SU-DHL-6 (cell line): ENCODE measurements at regions not wholly inside any gene's neighbourhood (a gene's known extent, or its start where the extent isn't known, plus 50 kb on each side); places are given as distances from the start of the nearest gene placed in this dataset.

Experiments
- EZH2phosphoT487 ChIP-seq: fragments of 200-600 bp; sonication (generic), shearing (Covaris generic); conservative IDR thresholded peaks from 2 replicates; pipeline ENCODE4 v1.6.1; 2018; ENCODE audit warnings: mild to moderate bottlenecking, antibody characterized with exemption, low read length, moderate library complexity, mixed read lengths
- TF ChIP-seq, protein P1 (sequence below): fragments of 200-600 bp; sonication (generic); IDR thresholded peaks from one replicate; pipeline ENCODE4 v1.5.1; 2017; ENCODE audit warnings: antibody characterized with exemption, mild to moderate bottlenecking, low read length, moderate library complexity; ENCODE audit not compliant: insufficient read depth, poor library complexity, severe bottlenecking

DNA sequence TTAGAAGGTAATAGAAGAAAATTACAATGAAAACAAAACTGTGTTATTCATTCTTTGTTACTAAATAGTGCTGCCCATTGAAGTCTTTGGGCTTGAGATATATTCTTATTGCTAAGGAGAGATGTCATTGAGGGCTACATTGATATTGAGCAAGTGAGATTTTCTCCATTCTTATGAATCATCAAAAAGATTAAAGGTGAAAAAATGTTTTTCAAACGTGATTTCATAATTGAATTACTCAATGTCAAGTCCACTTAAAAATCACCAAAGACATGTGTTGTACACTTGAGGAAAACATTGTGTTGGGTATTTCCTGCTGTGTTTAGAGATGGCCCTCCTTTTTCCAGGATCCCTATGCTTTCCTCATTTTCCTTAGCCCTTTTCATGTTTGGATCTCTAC lies 448.1 kb downstream of the NFIB start:
- TF ChIP-seq, protein P1, sequence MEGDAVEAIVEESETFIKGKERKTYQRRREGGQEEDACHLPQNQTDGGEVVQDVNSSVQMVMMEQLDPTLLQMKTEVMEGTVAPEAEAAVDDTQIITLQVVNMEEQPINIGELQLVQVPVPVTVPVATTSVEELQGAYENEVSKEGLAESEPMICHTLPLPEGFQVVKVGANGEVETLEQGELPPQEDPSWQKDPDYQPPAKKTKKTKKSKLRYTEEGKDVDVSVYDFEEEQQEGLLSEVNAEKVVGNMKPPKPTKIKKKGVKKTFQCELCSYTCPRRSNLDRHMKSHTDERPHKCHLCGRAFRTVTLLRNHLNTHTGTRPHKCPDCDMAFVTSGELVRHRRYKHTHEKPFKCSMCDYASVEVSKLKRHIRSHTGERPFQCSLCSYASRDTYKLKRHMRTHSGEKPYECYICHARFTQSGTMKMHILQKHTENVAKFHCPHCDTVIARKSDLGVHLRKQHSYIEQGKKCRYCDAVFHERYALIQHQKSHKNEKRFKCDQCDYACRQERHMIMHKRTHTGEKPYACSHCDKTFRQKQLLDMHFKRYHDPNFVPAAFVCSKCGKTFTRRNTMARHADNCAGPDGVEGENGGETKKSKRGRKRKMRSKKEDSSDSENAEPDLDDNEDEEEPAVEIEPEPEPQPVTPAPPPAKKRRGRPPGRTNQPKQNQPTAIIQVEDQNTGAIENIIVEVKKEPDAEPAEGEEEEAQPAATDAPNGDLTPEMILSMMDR = no peak
- TF ChIP-seq EZH2phosphoT487 = no peak
